HG03378 (cell line): ENCODE measurements at regions not wholly inside any gene's neighbourhood (a gene's known extent, or its start where the extent isn't known, plus 50 kb on each side); places are given as distances from the start of the nearest gene placed in this dataset.
"Not testable (repeated sequence)": the region's sequence is repeated elsewhere in the genome, so short reads cannot be mapped to it uniquely, and the experiment has no call there.

ENCODE experiments used
- ATAC-seq: cut with Tn5 transposase; IDR thresholded peaks from one replicate; pipeline ENCODE4 v1.9.1; 2021; ENCODE audit warnings: mild to moderate bottlenecking, moderate library complexity; ENCODE audit not compliant: unreplicated experiment

DNA sequence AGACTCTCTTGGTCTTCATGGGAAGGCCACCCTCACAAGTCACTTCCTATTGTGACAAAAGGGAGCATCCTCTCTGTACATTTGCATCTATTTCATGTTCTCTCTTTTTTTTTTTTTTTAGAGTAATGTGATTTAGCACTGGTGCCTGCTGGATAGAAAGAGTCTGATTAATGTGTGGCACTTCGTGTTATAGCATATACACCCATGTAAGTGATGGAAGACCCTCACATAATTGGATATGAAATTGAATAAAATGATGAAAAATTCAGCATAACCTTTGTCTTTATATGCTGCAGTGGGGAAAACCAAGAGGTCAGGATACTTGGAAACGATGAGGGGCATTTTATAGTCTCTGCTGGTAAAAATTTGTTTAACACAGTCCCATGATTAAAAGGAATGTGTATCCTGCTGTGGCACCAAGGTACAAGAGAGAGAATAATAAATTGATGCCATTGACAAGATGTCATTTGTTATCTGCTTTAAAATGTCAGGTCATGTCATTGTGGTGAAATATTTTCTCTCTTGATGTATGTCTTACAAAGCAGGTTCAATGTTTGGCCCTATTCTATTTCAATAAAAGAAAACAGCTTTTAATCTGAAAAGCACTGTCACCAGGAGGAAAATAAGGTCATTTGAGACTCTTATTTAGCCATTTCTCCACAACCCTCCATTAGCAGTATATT is 1115.4 kb downstream of the STPG2 start:
- ATAC-seq: no peak

DNA sequence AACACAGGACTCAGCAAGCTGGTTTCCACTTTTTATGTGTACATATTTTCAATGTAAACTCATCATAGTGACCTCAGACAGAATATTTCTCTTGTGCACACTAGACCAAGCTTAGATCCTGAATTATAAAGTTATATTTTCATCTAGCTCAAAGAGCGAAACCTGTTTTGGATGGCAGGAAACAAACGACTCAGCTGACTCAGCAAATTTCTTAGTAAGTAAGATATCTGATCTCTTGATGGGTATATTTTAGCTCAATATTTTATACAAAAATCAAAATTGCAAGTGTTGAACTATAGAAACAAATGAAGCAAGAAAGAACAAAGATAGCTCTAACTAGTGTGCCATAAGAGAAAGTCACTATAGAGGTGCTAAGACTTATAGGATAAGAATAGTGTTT is 1114.5 kb downstream of the STPG2 start:
- ATAC-seq: no peak

DNA sequence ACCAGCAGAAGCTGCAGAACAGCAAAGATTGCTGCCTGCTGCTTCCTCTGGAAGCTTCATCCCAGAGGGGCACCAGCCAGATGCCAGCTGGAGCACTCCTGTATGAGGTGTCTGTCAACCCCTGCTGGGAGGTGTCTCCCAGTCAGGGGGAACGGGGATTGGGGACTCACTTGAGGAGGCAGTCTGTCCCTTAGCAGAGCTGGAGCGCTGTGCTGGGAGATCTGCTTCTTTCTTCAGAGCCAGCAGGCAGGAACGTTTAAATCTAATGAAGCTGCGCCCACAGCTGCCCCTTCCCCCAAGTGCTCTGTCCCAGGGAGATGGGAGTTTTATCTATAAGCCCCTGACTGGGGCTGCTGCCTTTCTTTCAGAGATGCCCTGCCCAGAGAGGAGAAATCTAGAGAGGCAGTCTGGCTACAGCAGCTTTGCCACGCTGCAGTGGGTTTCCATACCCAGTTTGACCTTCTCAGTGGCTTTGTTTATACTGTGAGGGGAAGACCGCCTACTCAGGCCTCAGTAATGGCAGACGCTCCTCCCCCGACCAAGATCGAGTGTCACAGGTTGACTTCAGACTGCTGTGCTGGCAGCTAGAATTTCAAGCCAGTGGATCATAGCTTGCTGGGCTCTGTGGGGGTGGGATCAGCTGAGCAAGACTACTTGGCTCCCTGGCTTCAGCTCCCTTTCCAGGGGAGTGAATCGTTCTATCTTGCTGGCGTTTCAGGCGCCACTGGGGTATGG is 1105.7 kb downstream of the STPG2 start:
- not testable (repeated sequence) for ATAC-seq

DNA sequence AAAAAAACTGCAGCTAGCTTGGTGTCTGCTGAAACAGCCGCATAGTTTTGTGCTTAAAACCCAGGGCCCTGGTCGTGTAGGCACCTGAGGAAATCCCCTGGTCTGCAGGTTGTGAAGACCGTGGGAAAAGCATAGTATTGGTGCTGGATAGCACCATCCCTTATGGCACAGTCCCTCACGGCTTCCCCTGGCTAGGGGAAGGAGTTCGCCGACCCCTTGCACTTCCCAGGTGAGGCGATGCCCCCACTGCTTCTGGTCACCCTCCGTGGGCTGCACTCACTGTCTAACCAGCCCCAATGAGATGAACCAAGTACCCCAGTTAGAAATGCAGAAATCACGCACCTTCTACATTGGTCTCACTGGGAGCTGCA is 1105.1 kb downstream of the STPG2 start:
- no peak for ATAC-seq

DNA sequence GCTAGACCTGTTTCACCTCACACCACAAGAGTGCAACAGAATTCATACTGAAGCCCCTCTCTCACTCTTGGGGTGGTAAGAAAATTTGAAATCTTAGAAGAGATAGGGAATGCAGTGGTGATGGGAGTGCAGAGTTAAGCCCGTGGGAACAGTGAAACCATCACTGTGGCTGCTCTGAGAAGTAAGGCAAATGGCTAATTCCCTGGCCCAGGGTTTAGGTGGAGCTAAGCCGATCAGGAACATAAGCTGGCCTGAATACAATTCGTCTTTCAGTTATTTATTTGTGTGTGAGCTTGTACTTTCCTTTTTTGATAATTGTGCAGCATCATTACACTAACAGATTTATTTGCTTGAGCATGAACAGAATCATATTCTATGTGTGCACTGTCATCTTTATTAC is 1070.6 kb downstream of the STPG2 start:
- ATAC-seq: no peak

DNA sequence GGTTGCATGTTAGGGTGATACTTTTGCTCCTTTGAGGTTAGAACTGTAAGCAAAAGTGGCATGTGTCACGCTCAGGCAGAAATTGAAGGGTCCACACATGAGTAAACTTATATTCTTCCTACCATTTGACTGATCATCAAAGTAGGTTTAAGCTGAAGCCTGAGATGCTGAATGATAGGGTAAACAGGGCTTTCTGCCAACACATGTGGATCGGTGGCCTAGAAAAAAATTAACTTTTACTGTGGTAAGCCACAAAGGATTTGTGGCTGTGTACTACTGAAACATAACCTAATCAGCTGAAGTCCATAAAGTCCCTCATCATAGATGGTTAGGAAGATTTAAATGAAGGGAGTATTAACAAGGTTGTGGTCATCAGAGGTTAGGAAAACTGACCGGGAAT is 1070.1 kb downstream of the STPG2 start:
- no peak for ATAC-seq

DNA sequence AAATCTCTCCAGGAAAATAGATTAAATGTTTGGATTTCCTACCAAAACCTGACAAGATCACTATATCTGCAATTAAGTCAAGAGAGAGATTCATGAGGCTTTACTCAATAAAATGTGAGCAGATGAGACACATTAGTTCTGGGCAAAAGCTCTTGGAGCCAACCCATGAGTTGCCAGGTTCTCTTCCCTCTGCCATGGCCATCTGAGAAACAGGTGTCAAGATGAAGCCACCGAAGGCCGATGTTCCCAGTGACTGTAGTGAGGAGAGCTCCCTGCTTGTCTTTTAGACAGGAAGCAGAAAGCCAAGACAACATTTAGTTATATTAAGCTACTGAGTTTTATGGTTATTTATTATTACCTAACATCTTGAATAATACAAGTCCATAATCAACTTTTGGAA is 1068.7 kb downstream of the STPG2 start:
- no peak for ATAC-seq

DNA sequence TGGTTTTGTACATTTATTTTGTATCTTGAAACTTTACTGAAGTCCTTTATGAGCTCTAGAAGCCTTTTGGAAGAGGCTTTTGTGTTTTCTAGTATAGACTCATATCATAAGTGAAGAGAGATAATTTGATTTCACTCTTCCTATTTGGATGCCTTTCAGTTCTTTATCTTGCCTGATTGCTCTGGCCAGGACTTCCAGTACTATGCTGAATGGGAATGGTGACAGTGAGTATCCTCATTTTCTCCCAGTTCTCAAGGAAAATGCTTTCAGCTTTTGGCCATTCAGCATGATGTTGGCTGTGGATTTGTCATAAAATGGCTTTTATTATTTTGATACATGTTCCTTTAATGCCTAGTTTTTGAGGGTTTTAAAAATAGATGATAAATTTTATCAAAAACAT is 1061.3 kb downstream of the STPG2 start:
- ATAC-seq: no peak

DNA sequence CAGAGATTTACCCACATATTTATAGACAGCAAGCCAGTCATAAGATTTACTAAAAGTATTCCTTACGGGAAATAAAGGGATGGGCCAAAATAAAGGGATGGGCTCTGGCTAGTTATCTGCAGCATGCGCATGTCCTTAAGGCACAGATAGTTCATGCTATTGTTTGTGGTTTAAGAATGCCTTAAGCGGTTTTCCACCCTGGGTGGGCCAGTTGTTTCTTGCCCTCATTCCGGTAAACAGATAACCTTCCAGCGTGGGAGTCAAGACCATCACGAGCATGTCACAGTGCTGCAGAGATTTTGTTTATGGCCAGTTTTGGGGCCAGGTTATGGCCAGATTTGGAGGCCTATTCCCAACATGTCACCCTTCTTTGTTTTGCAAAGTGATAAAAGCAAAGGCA is 1046.2 kb downstream of the STPG2 start:
- ATAC-seq: not testable (repeated sequence)

DNA sequence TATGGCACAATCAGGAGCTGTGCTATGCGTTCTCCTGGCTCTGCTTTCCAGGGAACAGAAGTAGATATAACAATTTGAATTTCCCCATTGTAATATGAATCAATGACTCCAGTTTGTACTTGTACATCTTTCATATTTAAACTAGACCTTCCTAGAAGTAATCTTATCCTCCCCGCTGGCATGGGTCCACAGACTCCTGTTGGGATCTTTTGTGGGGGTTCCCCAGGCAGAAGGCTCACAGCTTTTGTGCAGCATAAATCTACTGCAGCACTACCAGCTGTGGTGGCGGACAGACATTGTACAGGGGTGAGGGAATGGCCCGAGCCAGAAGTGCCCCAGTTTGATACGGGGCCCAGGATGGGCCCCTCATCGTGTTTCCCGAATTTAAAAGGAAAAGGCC is 1042.1 kb downstream of the STPG2 start:
- ATAC-seq: not testable (repeated sequence)

DNA sequence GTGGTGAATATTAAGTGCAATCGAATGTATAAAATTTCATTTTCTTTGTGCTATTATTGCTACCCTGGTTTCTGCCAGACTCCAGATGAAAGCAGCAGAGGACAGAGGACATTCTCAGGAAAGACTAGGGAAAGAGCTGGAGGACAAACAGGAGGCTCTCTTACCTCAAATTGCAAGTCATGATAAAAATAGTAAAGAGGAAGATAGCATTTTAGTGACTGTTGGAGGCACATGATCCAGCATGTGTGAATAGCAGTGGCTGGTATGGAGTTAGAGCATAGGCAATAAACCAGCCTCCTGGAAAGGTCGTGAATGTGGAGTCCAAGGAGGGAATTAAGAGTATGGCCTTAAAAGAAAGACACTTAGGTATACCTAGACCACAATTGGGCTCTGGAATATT is 1040.0 kb downstream of the STPG2 start:
- ATAC-seq: no peak

DNA sequence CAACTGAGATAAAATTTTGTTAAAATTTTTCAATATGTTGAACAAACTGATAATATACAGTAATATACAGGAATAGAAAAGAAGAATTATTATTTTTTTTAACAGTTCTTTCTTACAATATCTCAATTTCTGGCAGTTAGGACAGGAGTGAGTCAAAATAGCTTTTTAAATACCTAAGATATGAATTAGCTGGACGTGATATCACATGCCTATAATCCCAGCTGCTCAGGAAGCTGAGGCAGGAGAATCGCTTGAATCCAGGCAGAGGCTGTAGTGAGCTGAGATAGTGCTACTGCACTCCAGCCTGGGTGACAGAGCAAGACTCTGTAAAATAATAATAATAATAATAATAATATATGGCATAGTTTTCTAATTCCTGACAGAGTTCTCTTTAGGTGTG is 1039.3 kb downstream of the STPG2 start:
- no peak for ATAC-seq

DNA sequence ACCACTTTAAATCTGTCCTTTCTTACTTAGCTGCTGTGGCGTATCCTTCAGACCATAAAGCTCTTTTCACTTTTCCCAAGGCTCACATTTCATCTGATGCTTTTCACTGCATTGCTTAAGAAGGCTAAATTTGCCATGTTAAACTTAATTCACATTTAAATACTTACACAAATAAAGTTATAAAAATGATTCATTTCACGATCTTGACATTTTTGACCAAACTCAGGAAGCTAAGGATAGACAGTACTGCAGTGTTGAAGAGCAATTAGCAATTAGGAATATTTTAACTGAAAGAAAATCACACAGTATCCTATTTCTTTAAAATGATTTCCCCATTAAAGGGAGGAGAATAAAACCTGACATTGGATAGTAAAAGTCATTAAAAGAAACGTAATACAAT is 1038.6 kb downstream of the STPG2 start:
- ATAC-seq: no peak

DNA sequence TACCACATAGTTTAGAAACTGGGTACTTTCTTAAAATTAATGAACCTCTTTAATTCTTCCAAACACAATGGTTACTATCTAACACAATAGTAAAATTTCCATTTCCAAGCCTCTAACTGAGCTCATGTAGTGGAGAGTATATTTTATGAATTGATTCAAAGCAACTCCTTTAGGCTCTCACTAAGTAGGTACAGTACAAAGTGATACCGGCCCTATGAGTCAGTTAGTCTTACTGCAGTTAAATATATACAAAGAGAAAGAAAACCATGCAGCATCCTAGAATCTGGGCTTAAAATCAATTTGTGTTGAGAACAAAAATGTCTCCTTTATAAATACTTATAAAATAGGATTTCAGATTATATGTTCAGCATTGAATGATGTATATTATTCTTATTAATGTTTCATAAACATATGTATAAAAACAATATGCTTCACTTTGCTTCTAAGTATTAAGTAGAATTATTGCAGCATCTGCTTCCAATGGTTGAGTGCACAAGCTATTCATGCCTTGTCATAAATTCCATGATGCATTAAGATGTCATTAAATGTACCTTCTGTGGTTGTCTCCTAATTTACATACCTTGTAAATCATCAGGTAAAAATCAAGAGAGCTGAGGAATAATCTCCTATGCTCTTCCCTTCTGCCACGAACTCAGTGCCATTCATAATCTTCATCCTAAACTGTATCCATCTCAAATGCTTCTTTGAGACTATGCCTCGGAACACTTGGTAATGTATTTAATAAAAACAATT is 1037.8 kb downstream of the STPG2 start:
- no peak for ATAC-seq

DNA sequence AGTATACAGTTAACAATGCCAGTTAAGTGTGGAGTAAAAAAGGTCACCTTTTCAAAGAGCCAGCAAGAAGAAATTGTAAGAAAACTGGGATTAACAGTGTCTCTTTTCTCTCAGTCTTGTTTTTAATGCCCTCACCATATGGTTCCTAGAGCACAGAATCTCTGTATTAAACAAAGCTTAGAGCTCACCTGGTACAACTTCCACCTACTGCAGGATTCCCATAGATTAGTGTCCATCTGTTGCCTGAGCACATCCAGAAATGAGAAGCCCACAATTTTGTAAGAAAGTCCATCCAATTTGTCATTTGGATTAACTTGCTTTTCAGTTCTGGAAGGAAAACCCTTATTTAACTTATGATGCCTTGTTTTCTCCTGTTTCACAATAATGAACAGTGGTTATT is 1037.1 kb downstream of the STPG2 start:
- ATAC-seq: no peak

DNA sequence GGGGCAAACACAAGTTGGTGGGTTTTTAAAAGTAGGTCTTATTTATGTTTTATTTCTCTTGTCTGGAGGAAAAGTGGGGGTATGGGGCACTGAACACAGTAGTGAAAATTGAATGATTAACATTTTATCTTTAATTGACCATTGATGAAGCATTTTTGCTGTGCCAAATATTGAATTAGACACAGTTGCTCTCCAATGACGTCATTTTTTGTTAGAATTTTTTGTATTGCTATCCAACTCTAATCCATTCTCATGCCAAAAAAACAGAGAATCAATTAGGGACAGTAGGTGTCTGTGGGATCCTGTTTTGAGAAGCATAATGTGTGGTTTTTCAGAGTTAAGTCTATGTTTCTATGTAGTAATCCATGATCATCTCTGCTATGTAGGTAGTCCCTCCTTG is 1032.8 kb downstream of the STPG2 start:
- ATAC-seq: no peak

DNA sequence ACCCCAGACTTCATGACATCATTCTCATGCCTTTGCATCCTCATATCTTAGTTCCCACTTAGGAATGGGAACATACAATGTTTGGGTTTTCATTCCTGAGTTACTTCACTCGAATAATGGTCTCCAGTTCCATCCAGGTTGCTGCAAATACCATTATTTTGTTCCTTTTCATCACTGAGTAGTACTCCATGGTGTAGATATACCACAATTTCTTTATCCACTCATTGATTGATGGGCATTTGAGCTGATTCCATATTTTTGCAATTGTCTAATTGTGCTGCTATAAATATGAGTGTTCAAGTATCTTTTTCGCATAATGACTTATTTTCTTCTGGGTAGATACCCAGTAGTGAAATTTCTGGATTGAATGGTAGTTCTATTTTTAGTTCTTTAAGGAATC is 1026.8 kb downstream of the STPG2 start:
- no peak for ATAC-seq

DNA sequence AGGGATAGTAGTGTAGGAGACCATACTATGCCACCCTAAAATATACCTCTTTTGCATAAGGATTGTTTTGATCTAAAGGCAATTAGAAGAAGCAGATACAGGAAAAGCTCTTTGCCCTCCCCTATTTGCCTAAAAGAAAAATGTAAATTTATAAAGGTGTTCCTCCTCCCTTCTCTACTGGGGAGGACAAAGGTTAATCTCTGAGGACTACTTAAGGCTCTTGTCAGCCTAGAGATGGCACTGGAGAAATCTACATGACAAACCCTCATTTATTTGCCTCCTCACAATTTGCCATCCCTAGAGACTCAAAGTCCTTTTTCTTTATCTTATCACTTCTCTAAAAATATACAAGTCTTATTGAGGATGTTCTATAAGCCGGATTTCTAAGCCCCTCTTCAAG is 1021.8 kb downstream of the STPG2 start:
- ATAC-seq: no peak

DNA sequence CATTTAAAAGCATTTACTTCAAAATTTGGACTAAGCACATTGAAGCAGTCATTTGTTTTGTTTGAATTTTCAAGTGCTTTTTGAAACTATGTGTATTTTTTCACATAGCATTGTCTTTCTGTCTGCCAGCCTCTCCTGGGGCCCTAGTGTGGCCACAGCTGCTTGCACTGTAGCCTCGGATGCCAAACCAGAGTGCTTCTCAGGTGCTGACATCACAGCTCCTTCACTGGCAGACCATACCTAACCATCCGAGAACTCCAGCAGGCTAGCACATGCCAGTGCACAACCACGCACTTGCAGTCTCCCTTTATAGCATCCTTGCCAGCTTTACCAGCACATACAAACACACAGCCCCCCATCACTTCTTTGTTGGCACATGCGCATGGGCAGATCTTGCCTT is 1019.7 kb downstream of the STPG2 start:
- no peak for ATAC-seq

DNA sequence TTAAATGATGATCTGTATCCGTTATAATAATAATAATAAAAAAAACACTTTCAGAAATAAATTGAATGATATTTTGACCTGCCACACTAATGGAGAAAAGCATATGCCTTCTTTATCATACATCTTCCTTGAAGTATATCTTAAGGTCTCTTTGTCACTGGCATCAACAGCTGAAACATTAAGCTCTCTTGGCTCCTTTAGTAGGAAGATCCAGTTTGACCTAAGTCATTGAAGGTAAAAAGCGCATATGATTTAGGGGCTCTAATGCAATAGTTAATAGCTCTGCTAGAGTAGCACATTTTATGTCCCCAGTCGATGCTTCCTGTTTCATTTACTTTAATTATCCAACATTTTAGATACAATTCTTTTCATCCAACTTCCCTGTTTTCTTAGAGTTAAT is 1010.8 kb downstream of the STPG2 start:
- no peak for ATAC-seq

DNA sequence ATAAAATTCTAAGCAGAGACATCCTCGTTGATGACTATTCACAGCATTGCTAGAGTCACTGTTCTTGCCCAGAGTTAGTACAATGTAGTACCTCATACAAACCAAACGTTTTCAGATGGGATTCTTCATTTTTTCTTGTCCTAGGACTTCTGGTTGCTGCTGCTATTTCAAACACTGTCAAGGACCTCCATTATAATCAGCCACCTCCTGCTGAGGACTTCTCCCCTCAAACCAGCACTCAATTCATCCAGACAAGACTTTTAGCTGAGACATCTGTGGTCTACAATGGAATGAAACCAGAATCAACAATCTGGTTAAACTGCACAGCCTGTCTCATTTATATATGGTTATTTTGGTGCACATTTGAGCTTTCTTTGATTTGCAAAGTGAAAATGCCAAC is 1008.8 kb downstream of the STPG2 start:
- no peak for ATAC-seq

DNA sequence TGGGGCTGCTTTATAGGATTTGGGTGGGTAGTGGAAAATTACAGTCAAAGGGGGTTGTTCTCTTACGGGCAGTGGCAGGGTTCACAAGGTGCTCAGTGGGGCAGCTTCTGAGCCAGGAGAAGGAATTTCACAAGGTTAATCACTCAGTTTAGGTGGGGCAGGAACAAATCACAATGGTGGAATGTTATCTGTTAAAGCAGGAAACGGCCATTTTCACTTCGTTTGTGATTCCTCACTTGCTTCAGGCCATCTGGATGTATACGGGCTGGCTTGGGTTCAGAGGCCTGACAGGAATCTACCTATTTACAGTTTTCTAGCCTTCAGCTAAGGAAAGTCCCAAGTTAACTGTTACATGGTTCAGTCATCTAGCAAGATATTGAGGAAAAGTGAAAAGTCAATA is 1003.5 kb downstream of the STPG2 start:
- no peak for ATAC-seq
